K562 (cell line): ENCODE measurements at regions not wholly inside any gene's neighbourhood (a gene's known extent, or its start where the extent isn't known, plus 50 kb on each side); places are given as distances from the start of the nearest gene placed in this dataset.

Experiments
- DPF2 ChIP-seq: fragments of 450-650 bp; IDR thresholded peaks from 2 replicates; pipeline ENCODE4 v1.6.1; 2016
- IRF1 ChIP-seq: sonication (generic); formaldehyde crosslinking; IDR thresholded peaks from 2 replicates; pipeline ENCODE4 v1.8.0; 2022; ENCODE audit warnings: missing genetic modification reagents, mild to moderate bottlenecking, borderline replicate concordance
- ZC3H4 ChIP-seq: sonication (generic); formaldehyde crosslinking; IDR thresholded peaks from 2 replicates; pipeline ENCODE4 v1.9.0; 2021; ENCODE audit warnings: missing genetic modification reagents, borderline replicate concordance
- ZNF318 ChIP-seq, 2 experiments: fragments of 450-650 bp; IDR thresholded peaks; 2 replicates each; pipeline ENCODE4 v1.6.1; 2016; ENCODE audit warnings: mild to moderate bottlenecking in 2 of 2, borderline replicate concordance in 1 of 2, low read depth in 1 of 2, moderate library complexity in 1 of 2
- ZNF395 ChIP-seq: fragments of 200-800 bp; sonication (Bioruptor generic); IDR thresholded peaks from 2 replicates; pipeline ENCODE4 v1.6.1; 2017; ENCODE audit warnings: missing genetic modification characterization, missing compliant biosample characterization

DNA sequence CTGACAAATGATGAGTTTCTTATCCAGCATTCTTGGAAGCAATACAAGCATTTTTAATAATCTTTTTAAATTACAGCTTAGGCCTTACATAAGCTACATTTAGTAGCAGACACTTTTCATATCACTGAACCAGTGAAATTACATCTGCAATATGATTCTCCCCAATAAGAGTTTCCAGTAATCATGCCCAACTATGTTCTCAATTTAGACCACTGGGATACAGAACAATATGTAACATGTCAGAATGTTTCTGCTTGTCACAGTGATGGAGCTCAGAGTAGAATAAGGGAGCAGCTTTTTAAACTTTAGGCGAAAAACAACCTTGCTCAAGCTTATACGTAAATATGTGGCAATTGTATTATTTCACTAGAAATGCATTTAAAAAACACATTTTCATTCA is 1132.2 kb downstream of the FAT4 start (continued):
- TF ChIP-seq IRF1, result no peak
- TF ChIP-seq ZNF395 (CRISPR knock-in tag), result no peak
- TF ChIP-seq ZNF318 (IDR thresholded peaks at IDR 0.05; ENCODE audit: borderline replicate concordance in 1 of 2, low read depth in 1 of 2), result no peak
- TF ChIP-seq DPF2, result no peak
- TF ChIP-seq ZC3H4 (CRISPR knock-in tag), result no peak
